ENCODE measurements at regions not wholly inside any gene's neighbourhood (a gene's known extent, or its start where the extent isn't known, plus 50 kb on each side); places are given as distances from the start of the nearest gene placed in this dataset.

- Mint-ChIP-seq H3K36me3 (no peaks in the 10 kb centered on the region), H3K9me3 (peaks cover 2 to 5% of the 10 kb centered on the region in 2 donors), H3K27me3 (no peaks in the 10 kb centered on the region), H3K27ac (no peak overlapping the region), H3K4me3 (no peak overlapping the region), H3K4me1 (no peaks in the 10 kb centered on the region)
- no peak for DNase-seq
- ATAC-seq (replicated peaks): no peak
Measured at GRCh38 chr1:5402618-5403017, 589.6 kb downstream of the NPHP4 start.

GRCh38 chr1:5399771-5400170 is 592.5 kb downstream of the NPHP4 start:
- ATAC-seq (replicated peaks): no peak
- no peak overlapping the region for H3K27ac Mint-ChIP-seq
- H3K4me3 Mint-ChIP-seq: no peak overlapping the region
- peaks cover 2 to 5% of the 10 kb centered on the region in 2 donors for H3K9me3 Mint-ChIP-seq
- H3K4me1 Mint-ChIP-seq: no peaks in the 10 kb centered on the region
- no peaks in the 10 kb centered on the region for H3K36me3 Mint-ChIP-seq
- H3K27me3 Mint-ChIP-seq: no peaks in the 10 kb centered on the region
- DNase-seq: no peak

GRCh38 chr1:5396593-5396992 is 595.6 kb downstream of the NPHP4 start:
- H3K27ac Mint-ChIP-seq: no peak overlapping the region

DNA sequence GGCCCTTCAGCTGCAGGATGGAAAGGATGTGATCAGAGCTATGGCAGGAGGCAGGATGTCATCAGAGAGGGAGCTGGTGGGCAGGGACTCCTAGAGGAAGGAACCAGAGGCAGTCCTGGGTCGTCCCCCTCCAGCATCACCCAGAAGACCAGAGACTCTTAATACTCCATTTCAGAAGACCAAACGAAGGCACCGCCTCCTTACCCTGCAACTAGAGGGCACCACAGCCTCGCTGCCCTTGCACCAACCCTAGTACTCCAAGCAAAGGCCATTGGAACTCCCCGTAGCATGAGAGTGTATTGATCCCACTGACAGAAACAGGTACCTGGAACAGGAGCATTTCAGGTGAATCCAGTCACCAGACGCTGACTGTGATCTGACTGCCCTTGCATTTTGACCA is 598.1 kb downstream of the NPHP4 start:
- H3K9me3 Mint-ChIP-seq: peaks cover 3% of the 10 kb centered on the region in 2 donors
- no peaks in the 10 kb centered on the region for H3K27me3 Mint-ChIP-seq
- DNase-seq: no peak
- H3K36me3 Mint-ChIP-seq: no peaks in the 10 kb centered on the region
- H3K27ac Mint-ChIP-seq: no peak overlapping the region
- no peak for ATAC-seq (replicated peaks)
- H3K4me3 Mint-ChIP-seq: no peak overlapping the region
- no peaks in the 10 kb centered on the region for H3K4me1 Mint-ChIP-seq

More at GRCh38 chr1:5396593-5396992, 595.6 kb downstream of the NPHP4 start:
- Mint-ChIP-seq H3K4me1 (no peaks in the 10 kb centered on the region), H3K9me3 (peaks cover 3 to 5% of the 10 kb centered on the region in 2 donors), H3K4me3 (no peak overlapping the region), H3K36me3 (no peaks in the 10 kb centered on the region), H3K27me3 (no peaks in the 10 kb centered on the region)
- DNase-seq (no peak), ATAC-seq (replicated peaks) (no peak)

- Mint-ChIP-seq H3K4me1 (no peaks in the 10 kb centered on the region), H3K9me3 (peaks cover 0 to 1% of the 10 kb centered on the region in 2 donors), H3K27me3 (no peaks in the 10 kb centered on the region), H3K27ac (no peak overlapping the region), H3K4me3 (no peak overlapping the region), H3K36me3 (no peaks in the 10 kb centered on the region)
- ATAC-seq (replicated peaks) (no peak), DNase-seq (no peak)
Measured at GRCh38 chr1:5393603-5394002, 598.6 kb downstream of the NPHP4 start.

DNA sequence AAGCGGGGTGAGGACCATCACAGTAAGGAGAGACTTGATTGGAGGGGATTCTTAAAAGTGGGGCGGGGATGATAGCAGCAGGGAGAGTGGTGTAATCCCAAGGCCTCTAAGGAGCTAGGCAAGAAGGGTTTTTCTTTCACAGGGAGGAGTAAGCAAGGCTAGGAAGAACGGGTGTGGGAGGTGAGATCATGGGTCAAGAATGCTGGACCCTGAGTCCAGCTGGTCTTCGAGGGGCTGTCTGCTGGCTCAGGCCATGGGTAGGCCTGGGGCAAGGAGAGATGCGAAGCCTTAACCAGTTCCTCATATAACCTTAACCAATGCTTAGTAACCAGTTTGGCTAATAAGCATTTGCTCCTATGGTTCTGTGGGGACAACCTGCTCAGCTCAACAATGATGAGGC is 599.1 kb downstream of the NPHP4 start:
- DNase-seq (no peak), ATAC-seq (replicated peaks) (no peak)
- no peaks in the 10 kb centered on the region for H3K4me1 Mint-ChIP-seq
- H3K9me3 Mint-ChIP-seq: peaks cover 0 to 1% of the 10 kb centered on the region in 2 donors
- no peaks in the 10 kb centered on the region for H3K27me3 Mint-ChIP-seq
- H3K4me3 Mint-ChIP-seq: no peak overlapping the region
- H3K36me3 Mint-ChIP-seq: no peaks in the 10 kb centered on the region
- H3K27ac Mint-ChIP-seq: no peak overlapping the region

GRCh38 chr1:5391725-5392124 is 600.5 kb downstream of the NPHP4 start:
- ATAC-seq (replicated peaks): no peak
- no peaks in the 10 kb centered on the region for H3K4me1 Mint-ChIP-seq
- H3K4me3 Mint-ChIP-seq: no peak overlapping the region
- no peak for DNase-seq
- no peaks in the 10 kb centered on the region for H3K27me3 Mint-ChIP-seq
- H3K27ac Mint-ChIP-seq: no peak overlapping the region
- H3K9me3 Mint-ChIP-seq: peaks cover 0 to 1% of the 10 kb centered on the region in 2 donors
- no peaks in the 10 kb centered on the region for H3K36me3 Mint-ChIP-seq

GRCh38 chr1:5390504-5390903 is 601.7 kb downstream of the NPHP4 start:
- no peak for ATAC-seq (replicated peaks)

DNA sequence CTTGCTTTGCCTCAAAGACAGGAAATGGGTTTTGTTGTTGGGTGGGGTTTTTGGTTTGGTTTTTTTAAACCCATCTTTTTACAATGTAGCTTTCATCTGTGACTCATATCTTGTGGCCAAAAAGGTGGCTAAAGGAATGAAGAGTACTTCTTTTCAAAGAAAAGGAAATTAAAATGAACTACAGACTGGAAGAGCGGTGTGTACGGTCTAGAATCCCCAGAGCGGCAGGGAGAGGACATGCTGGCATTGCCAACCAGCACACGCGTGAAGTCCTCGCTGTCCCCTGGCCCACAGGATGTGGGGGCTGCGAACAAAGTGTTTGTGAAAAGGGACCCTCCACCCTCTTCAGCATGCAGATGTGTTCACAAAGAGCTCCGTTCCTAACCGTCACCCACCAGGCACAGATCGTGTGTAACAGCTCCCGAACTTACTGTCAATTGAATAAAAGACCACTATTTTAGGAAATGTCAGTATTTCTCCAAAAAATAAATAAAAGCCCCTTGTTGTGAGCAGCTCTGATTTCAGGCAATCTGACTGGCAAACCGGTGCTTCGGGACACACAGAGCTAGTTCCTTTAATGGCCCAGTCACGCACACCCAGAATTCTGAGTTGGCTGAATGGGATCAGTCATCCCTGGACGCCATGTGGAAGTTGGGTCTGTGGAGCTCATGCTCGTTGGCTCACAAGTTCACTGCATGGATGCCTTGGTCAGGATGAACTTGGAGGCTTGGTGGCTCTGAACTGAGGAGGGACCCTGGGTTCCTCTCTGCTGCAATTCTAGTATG is 602.9 kb downstream of the NPHP4 start:
- H3K4me1 Mint-ChIP-seq: no peaks in the 10 kb centered on the region
- H3K27ac Mint-ChIP-seq: no peak overlapping the region
- H3K27me3 Mint-ChIP-seq: no peaks in the 10 kb centered on the region
- H3K4me3 Mint-ChIP-seq: no peak overlapping the region
- H3K9me3 Mint-ChIP-seq: peaks cover 0 to 1% of the 10 kb centered on the region in 2 donors
- H3K36me3 Mint-ChIP-seq: no peaks in the 10 kb centered on the region
- ATAC-seq (replicated peaks) (no peak), DNase-seq (no peak)

More at GRCh38 chr1:5390504-5390903, 601.7 kb downstream of the NPHP4 start:
- H3K27ac Mint-ChIP-seq: no peak overlapping the region
- no peak for DNase-seq
- H3K9me3 Mint-ChIP-seq: peaks cover 0 to 1% of the 10 kb centered on the region in 2 donors
- H3K4me3 Mint-ChIP-seq: no peak overlapping the region
- H3K36me3 Mint-ChIP-seq: no peaks in the 10 kb centered on the region
- H3K4me1 Mint-ChIP-seq: no peaks in the 10 kb centered on the region
- no peaks in the 10 kb centered on the region for H3K27me3 Mint-ChIP-seq

DNA sequence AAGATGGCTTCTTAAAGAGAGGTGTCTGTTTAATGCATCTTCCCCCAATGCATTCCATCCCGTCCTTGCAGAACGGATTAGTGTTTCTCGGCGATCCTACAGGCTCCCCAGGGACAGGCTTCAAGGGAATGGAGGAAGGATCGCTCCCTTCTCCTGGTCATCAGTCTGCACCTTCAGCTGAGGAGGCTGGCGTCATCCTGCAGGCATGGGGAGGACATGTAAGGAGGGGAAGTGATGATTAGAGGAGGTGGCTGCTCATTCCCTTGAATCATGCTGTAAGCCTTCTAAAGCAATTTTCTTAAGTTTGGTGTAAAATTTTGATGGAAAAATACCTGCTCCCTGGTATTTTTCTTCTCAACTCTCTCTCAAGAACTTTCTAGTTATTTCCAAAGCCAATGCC is 603.6 kb downstream of the NPHP4 start:
- Mint-ChIP-seq H3K27ac (no peak overlapping the region), H3K4me1 (no peaks in the 10 kb centered on the region), H3K36me3 (no peaks in the 10 kb centered on the region), H3K9me3 (no peaks in the 10 kb centered on the region), H3K27me3 (no peaks in the 10 kb centered on the region), H3K4me3 (no peak overlapping the region)
- DNase-seq (no peak), ATAC-seq (replicated peaks) (no peak)

GRCh38 chr1:5386371-5386770 is 605.9 kb downstream of the NPHP4 start:
- Mint-ChIP-seq H3K36me3 (no peaks in the 10 kb centered on the region), H3K27me3 (no peaks in the 10 kb centered on the region), H3K4me1 (no peaks in the 10 kb centered on the region), H3K4me3 (no peak overlapping the region), H3K27ac (no peak overlapping the region), H3K9me3 (no peaks in the 10 kb centered on the region)
- no peak for ATAC-seq (replicated peaks)
- DNase-seq: no peak

- Mint-ChIP-seq H3K4me1 (no peaks in the 10 kb centered on the region), H3K27me3 (no peaks in the 10 kb centered on the region), H3K36me3 (no peaks in the 10 kb centered on the region), H3K4me3 (no peak overlapping the region), H3K9me3 (no peaks in the 10 kb centered on the region), H3K27ac (no peak overlapping the region)
- no peak for ATAC-seq (replicated peaks)
- no peak for DNase-seq
Measured at GRCh38 chr1:5385956-5386355, 606.3 kb downstream of the NPHP4 start.

GRCh38 chr1:5385096-5385799 is 607.0 kb downstream of the NPHP4 start:
- Mint-ChIP-seq H3K27ac (no peak overlapping the region), H3K4me1 (no peaks in the 10 kb centered on the region), H3K4me3 (no peak overlapping the region), H3K9me3 (no peaks in the 10 kb centered on the region), H3K36me3 (no peaks in the 10 kb centered on the region), H3K27me3 (no peaks in the 10 kb centered on the region)
- ATAC-seq (replicated peaks): no peak
- DNase-seq: no peak

DNA sequence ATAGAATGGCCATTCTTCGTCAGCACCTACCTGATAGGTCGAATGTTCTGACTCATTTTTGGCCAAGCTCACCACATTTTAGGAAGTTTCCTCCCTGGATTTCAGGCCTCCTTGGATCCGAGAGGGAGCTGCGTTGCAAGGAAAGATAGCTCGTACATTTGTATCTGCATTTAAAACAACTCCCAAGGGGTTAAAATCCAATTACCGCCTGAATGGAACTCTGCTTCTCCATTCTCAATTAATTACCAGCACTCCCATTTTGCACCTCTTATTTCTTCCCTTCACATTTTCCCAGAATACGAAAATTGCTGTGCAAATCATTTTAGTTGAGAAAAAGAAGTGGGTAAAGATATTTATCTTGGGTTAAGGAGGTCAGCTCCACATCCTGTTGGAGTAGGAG is 610.7 kb downstream of the NPHP4 start:
- ATAC-seq (replicated peaks) (no peak), DNase-seq (no peak)
- Mint-ChIP-seq H3K4me3 (no peak overlapping the region), H3K27ac (no peak overlapping the region), H3K9me3 (no peaks in the 10 kb centered on the region), H3K27me3 (peaks cover 0 to 4% of the 10 kb centered on the region in 2 donors), H3K36me3 (no peaks in the 10 kb centered on the region), H3K4me1 (no peaks in the 10 kb centered on the region)

DNA sequence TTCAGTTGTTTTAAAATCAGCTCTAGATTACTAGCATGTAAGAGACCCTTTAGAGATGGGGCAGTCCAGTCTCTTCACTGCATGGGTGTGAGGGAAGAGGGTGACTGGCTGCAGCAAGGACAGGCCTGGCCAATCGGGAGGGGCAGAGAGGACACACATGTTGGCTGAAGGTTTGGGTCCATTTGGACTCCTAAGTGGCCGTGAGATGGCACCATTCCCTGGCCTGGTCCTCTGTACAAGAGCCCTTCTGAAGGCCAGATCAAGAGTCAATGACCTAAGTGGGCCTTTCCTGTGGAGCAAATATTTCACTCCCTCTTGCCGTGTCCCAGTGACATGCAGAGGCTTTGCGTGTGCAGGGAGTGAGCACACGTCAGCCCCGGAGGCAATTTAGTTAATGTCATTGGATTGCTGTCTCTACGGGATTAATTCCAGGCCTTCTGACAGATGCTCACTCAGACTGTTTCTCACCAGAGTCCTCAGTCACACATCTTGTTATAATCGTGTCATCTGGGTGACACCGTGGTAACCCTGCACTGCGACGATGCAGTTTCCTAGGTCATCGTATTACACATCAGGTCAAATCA is 613.0 kb downstream of the NPHP4 start:
- Mint-ChIP-seq H3K4me1 (no peaks in the 10 kb centered on the region), H3K9me3 (no peaks in the 10 kb centered on the region)
- ATAC-seq (replicated peaks): no peak

More for the DNA sequence above, 613.0 kb downstream of the NPHP4 start:
- Mint-ChIP-seq H3K36me3 (no peaks in the 10 kb centered on the region), H3K27me3 (peaks cover 0 to 4% of the 10 kb centered on the region in 2 donors), H3K27ac (no peak overlapping the region), H3K4me3 (no peak overlapping the region)
- DNase-seq: no peak

Data from stimulated activated naive B cell treated with anti-CD40 and anti-IgM and Interleukin-4, amounts not matched to agents 10 μg/mL and 1 μg/mL and 100 μg/mL, for 72 hours (primary cell).